MCF 10A (cell line): ENCODE measurements at regions not wholly inside any gene's neighbourhood (a gene's known extent, or its start where the extent isn't known, plus 50 kb on each side); places are given as distances from the start of the nearest gene placed in this dataset.

Experiments
- BruUV-seq: library from RNA; stranded (reverse); fragments of 400-500 nt; replicated peaks from 2 replicates; lab custom pipeline; 2021; lab: Mats Ljungman, UMichigan
- CTCF ChIA-PET: fragments of 300-600 bp; sonication (Branson Sonifier 250); formaldehyde crosslinking; extraction: SDS; loops from one replicate; lab custom pipeline; 2021; ENCODE audit warnings: antibody characterized with exemption, inconsistent platforms; lab: Yijun Ruan, JAX
- POLR2A ChIA-PET: fragments of 300-600, 350-650 bp; sonication (Branson Sonifier 250); formaldehyde crosslinking; extraction: SDS; loops from one replicate; lab custom pipeline; 2020; ENCODE audit warnings: antibody characterized with exemption, inconsistent platforms; lab: Yijun Ruan, JAX
- DNase-seq: peaks from one replicate; pipeline ENCODE4 v3.0.0-alpha.2; 2018; ENCODE audit not compliant: unreplicated experiment
- H3K27ac Mint-ChIP-seq: one replicate; pipeline ENCODE4 v1.8.0; 2022; ENCODE audit warnings: mild to moderate bottlenecking, low read depth, mixed read lengths; ENCODE audit not compliant: unreplicated experiment
- H3K27me3 Mint-ChIP-seq: one replicate; pipeline ENCODE4 v1.8.0; 2022; ENCODE audit warnings: mixed read lengths; ENCODE audit not compliant: insufficient read depth, unreplicated experiment
- H3K36me3 Mint-ChIP-seq: one replicate; pipeline ENCODE4 v1.8.0; 2022; ENCODE audit warnings: mild to moderate bottlenecking, moderate library complexity, mixed read lengths; ENCODE audit not compliant: insufficient read depth, unreplicated experiment
- H3K4me1 Mint-ChIP-seq: one replicate; pipeline ENCODE4 v1.8.0; 2022; ENCODE audit warnings: mixed read lengths; ENCODE audit not compliant: insufficient read depth, unreplicated experiment
- H3K4me3 Mint-ChIP-seq: one replicate; pipeline ENCODE4 v1.8.0; 2022; ENCODE audit warnings: mild to moderate bottlenecking, moderate library complexity, mixed read lengths; ENCODE audit not compliant: unreplicated experiment
- H3K9me3 Mint-ChIP-seq: one replicate; pipeline ENCODE4 v1.8.0; 2022; ENCODE audit warnings: mixed read lengths; ENCODE audit not compliant: unreplicated experiment
- CTCF ChIP-seq: fragments of 200-600 bp; IDR thresholded peaks from one replicate; pipeline ENCODE4 v1.8.0; 2022; ENCODE audit warnings: antibody characterized with exemption, mild to moderate bottlenecking; ENCODE audit not compliant: unreplicated experiment
- intact Hi-C: fragments of 100-400 bp; cut with micrococcal nuclease; formaldehyde crosslinking; loops from 2 replicates; pipeline ENCODE4 v1.14.1; 2022

GRCh38 chr1:117270679-117271078, 60.0 kb upstream of the VTCN1 start:
- no peaks in the 10 kb centered on the region for H3K4me1 Mint-ChIP-seq
- ChIA-PET CTCF (no interaction called here), POLR2A (no interaction called here)
- H3K9me3 Mint-ChIP-seq, result no peaks in the 10 kb centered on the region
- no peak overlapping the region for H3K27ac Mint-ChIP-seq
- intact Hi-C loops, result no loop called here
- H3K27me3 Mint-ChIP-seq, result no peaks in the 10 kb centered on the region
- no peak for TF ChIP-seq CTCF
- H3K4me3 Mint-ChIP-seq, result no peak overlapping the region
- no peak for DNase-seq
- no TSS peak for BruUV-seq
- no peaks in the 10 kb centered on the region for H3K36me3 Mint-ChIP-seq

- Mint-ChIP-seq H3K36me3 (no peaks in the 10 kb centered on the region), H3K9me3 (no peaks in the 10 kb centered on the region), H3K27ac (no peak overlapping the region), H3K4me1 (no peaks in the 10 kb centered on the region), H3K27me3 (no peaks in the 10 kb centered on the region), H3K4me3 (no peak overlapping the region)
- ChIA-PET CTCF (no interaction called here), POLR2A (interaction anchor here (0.9 kb wide), 1 partner anchor 20 kb away, joined by 3 read pairs; no protein-coding TSS in a partner anchor)
- BruUV-seq, result no TSS peak
- intact Hi-C loops, result no loop called here
- TF ChIP-seq CTCF, result no peak
- no peak for DNase-seq
Observed at GRCh38 chr1:117268535-117269455, 58.1 kb upstream of the VTCN1 start.

DNA sequence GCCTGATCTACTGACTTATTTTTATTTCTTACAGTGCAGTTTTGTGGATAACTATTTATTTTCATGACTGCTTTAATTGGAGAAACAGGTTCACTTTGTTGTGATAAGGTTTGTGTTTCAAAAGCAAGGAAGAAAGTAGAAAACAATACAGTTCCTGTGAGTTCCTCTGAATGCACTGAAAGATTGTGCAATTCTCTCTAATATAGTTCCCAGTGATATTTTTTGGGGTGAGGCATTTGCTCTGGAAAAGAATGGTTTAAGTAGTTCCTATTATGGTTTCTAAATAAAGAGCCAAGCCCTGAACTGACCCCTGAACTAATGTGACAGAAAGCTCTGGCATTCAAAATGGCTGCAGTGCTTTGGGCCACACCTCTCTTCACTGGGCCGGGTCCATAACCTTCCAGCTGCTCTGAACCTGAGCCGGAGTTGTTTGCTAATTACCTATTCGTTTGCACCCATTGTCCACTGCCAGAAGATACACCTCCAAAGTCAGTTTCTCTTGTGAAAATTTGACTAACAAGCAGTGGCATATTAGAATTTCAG, 56.6 kb upstream of the VTCN1 start:
- Mint-ChIP-seq H3K27me3 (no peaks in the 10 kb centered on the region), H3K4me3 (no peak overlapping the region), H3K9me3 (no peaks in the 10 kb centered on the region), H3K4me1 (no peaks in the 10 kb centered on the region), H3K27ac (no peak overlapping the region), H3K36me3 (no peaks in the 10 kb centered on the region)
- no TSS peak for BruUV-seq
- POLR2A ChIA-PET, result interaction anchor here (0.8 kb wide), 1 partner anchor 51 kb away, joined by 3 read pairs; no protein-coding TSS in a partner anchor
- CTCF ChIA-PET, result no interaction called here
- no peak for TF ChIP-seq CTCF
- DNase-seq, result no peak
- intact Hi-C loops, result no loop called here

GRCh38 chr1:117262976-117263375, 52.2 kb upstream of the VTCN1 start:
- Mint-ChIP-seq H3K9me3 (no peaks in the 10 kb centered on the region), H3K27me3 (no peaks in the 10 kb centered on the region), H3K4me1 (no peaks in the 10 kb centered on the region), H3K27ac (no peak overlapping the region), H3K4me3 (no peak overlapping the region), H3K36me3 (no peaks in the 10 kb centered on the region)
- no peak for DNase-seq
- no TSS peak for BruUV-seq
- TF ChIP-seq CTCF, result no peak
- ChIA-PET POLR2A (no interaction called here), CTCF (interaction anchor here (1.0 kb wide), 1 partner anchor 11 kb away, joined by 3 read pairs; no protein-coding TSS in a partner anchor)
- intact Hi-C loops, result no loop called here
